ENCODE measurements at regions not wholly inside any gene's neighbourhood (a gene's known extent, or its start where the extent isn't known, plus 50 kb on each side); places are given as distances from the start of the nearest gene placed in this dataset.

DNA sequence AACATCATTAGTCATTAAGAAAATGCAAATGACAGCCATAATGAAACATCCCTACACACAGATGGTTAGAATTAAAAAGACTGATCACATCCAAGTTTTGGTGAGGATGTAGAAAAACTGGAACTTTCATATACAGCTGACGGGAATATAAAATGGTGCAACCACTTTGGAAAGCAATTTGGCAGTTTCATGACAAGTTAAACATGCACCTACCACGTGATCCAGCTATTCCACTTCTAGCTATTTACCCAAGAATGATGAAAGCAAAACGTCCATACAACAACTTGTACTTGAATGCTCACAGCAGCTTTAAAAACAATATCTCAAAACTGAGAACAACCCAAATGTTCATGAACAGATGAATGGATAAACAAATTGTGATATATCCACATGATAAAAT, 77.9 kb upstream of the AVPR1A start:
- no peak for DNase-seq (ENCODE audit: low read depth)

DNA sequence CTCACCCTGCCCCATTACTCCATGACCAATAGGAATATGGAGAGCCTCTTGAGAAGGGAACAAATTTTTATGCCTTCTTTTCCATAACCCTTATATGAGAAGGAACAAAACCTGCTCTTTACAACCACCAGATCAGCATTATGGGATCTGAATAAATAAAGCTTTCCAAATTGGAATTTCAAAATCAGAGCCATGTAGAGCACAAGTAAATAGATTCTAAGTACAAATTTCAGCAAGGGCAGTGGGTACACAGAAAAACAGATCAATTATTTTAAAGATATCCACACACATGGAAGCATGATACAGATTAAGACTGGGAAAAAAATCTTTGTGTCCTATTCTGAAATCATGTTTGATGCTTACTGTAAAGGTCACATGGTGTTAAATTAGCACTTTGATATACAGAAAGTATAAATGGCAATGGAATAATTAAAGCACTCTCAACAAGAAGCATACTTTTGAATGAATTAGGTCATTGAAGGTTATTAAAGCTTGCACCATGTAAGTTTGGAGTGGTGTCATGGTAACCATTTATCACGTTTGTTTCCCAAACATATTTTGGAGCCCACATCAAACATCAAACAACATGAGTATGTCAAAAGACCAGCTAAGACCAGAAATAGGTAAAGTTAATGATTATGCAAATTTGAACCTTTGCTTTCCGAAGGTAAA, 75.9 kb upstream of the AVPR1A start:
- no peak for DNase-seq (ENCODE audit: low read depth)

DNA sequence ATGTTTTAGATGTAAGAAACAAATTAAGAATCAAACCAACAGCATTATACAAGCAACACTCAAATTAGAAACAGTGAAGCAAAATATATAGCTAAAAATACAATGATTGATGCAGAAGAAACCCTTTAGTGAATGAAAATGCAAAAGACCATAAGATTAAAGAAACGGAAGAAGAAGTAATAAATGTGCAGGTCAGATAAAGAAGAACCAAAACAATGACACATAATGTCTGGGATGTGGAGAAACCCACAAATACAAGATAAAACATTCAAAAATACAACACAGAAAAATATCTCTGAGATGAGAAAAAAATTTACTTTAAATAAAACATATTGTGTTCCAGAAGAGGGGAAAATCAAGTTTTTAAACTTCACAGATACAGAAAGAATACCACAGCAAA, 73.4 kb upstream of the AVPR1A start:
- DNase-seq (ENCODE audit: low read depth): no peak

DNA sequence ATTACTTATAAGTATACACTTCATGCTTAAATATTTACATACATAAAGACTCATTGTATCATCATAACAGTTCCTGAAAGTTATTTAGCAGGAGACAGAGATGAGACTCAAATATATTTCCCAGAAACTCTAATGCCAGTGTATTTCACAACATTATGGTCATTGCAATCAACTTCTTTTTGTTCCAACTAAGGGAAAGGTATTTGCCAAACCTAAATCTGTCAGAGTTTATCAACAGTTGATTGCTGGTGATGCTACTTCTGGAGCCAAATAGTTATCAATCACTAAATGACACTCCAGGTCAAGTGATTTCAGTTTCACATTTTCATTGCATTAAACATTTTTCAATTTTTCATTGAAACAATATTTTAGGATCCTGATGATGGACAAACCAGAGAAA, 72.1 kb upstream of the AVPR1A start:
- DNase-seq (ENCODE audit: low read depth): no peak

DNA sequence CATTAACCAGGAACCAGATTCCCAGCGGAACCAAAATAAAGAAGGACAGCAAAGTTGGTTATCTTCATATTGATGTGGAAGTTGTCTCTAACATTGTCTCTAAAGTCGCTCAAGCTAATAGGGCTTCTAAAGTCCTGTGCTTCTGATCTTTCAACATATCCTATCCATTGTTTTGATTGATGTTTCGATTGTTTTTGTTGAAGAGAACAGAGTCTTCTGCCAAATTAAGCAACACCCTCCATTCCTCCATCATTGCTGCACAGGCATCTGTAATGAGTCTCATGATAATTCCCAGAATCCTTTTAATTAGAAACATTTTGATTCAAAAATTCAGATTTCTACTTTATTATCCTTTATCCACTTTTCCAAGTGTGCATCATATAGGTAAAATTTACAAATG, 71.6 kb upstream of the AVPR1A start:
- DNase-seq (ENCODE audit: low read depth): no peak

DNA sequence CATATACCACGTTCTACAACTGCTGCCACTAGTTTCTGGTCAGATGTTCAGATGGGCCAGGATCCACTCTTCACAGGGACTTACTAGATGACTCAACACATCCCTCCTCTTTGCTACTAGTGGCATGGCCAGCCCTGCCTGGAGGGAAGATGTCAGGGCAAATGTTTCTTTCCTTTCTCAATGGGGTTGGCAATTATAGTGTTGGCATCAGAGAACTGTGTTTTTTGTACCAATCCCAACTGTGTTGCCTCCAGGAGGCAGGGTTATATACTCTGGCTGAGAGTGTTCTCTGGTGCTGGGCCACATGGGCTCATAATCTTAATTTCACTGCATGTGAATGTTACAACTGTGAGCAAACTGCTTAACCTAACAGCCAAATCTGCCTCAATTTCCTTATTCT, 69.9 kb upstream of the AVPR1A start:
- no peak for DNase-seq (ENCODE audit: low read depth)

DNA sequence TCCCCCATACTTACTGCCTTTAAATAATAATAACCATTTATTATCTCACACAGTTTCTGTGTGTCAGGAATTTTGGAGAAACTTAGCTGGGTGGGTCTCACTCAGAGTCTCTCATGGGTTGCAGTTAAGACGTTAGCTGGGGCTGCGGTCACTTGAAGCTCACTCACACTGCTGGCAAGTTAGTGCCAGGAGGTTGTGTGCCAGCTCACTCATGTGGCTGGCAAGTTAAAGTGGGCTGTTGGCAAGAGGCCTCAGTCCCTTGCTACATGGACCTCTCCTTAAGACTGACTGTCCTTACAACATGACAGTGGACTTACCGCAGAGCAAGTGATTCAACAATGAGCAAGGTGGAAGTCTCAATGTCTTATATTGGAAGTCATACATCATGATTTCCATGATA, 61.3 kb upstream of the AVPR1A start:
- no peak for DNase-seq (ENCODE audit: low read depth)

DNA sequence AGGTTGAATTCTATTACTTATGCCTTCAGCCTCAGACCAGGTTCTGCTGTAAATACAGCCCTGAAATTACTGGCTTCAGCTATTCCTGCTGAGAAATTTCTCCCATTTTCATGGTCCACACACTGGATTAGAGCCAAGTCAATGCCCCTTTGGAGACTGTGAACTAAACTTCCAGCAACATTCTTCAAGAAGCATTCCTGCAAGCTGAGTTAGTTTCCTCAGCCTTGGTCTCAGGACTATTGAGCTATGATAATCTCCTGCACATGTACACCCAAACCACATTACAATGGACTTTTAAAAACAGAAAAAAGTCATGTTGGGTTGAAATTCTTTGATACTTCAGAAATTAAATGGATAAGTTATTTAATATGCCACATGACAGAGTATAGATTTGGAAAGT, 58.0 kb upstream of the AVPR1A start:
- DNase-seq (ENCODE audit: low read depth): no peak

DNA sequence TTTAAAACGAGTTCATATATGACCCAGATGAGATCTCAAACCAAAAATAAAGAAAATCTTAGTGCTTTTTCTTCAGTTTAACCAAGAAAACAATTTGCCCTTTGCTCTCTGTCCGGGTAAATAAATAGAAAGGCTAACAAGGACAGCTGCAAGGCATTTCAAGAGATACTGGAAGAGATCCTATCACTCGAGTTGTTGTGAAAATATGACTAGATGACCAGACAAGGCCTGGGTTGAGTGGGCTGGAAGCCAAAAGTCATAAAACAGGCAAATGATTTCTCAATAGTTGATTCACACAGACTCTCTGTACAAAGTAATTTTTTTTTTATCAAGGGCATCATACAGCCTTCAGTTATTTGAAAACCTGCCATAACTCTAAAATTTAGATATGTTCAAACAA, 55.9 kb upstream of the AVPR1A start:
- DNase-seq (ENCODE audit: low read depth): peak; percentile 25

DNA sequence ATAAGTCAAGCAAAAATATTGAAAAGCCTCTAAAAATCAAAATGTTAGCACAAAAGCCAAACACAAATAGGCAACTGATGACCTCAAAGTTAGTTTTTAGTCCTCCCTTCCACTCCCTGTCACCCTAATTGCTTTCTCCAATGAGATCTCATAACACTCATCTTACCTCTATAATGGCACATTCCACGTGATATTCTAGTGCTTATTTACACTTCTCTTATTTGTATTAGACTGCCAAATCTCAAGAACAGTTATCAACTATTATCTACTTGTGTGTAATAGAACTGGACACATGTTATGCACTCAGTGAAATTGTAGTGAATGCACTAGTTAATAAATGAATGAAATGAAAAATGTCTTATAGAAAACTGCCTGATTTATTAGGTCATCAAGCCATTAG, 55.5 kb upstream of the AVPR1A start:
- no peak for DNase-seq (ENCODE audit: low read depth)

Measured in RPMI7951 (cell line).